KG1 (cell line): ENCODE measurements at regions not wholly inside any gene's neighbourhood (a gene's known extent, or its start where the extent isn't known, plus 50 kb on each side); places are given as distances from the start of the nearest gene placed in this dataset.
"Not testable (repeated sequence)": the region's sequence is repeated elsewhere in the genome, so short reads cannot be mapped to it uniquely, and the experiment has no call there.

Experiments used
- DNase-seq: peaks from one replicate; lab custom pipeline; 2025; lab: John Stamatoyannopoulos, UW

DNA sequence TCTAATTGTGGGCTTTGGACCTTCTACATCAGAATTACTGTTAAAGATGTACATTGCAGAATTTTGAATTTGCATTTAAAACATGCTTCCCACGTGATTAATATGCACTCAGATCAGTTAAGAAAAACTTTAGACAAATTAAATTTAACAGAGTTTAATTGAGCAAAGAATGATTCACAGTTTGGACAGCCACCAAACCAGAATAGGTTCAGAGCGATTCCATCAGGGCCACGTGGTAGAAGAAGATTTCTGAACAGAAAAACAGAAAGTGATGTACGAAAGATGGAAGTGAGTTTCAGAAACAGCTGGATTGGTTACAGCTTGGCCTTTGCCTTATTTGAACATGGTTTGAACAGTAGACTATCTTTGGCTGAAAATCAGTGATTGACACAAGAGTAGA lies 704.2 kb upstream of the MAP3K7 start:
- DNase-seq: no peak

DNA sequence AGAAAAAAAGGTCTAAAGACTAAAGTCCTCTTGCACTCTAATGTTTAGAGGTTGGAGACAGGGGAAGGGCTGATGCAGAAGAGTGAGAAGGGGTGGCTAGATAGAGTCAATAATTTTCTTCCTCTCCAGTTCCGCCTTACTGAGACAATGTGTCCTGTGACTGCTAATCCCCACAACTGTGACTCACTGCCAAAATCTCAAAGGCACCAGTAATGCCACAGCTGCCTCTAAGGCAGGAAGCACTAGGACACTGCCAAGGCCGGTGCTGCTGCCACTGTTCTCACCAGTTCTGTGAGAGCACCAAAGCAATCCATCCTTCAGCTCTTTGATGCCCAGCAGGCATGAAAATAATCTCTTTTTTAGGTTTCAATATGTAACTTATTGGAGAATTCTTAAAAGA lies 701.9 kb upstream of the MAP3K7 start:
- DNase-seq: no peak

DNA sequence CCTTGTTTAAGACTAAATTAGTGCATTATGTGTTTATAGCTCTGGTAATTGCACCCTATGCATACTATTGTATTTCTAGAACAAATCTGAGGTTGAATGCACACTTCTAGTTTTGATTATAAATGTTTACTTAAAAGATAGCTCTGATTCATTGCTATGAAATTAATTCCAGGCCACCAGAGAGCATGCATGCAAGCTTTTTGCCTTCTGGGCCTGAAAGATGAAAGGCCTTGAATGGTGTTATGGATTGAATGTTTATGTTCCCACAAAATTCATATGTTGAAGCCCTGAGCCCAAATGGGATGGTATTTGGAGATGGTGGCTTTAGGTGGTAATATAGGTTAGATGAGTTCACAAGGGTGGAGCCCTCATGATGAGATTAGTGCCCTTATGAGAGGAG lies 695.0 kb upstream of the MAP3K7 start:
- DNase-seq: no peak

DNA sequence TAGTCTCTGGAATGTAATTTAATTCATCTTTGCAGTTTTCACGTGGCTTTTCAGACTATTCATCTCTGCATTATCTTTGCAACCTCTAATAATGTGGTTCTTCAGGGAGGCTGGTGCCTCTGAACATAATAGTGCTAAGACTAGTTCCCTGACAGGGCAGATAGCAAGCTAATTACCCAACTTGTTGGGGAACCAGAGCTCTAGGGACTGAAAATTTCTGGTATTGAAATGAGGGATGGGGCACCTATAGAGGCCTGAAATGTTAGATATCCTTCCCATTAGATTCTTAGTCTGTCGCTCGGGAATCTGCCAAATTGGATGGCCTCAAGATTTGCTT lies 693.6 kb upstream of the MAP3K7 start:
- no peak for DNase-seq

DNA sequence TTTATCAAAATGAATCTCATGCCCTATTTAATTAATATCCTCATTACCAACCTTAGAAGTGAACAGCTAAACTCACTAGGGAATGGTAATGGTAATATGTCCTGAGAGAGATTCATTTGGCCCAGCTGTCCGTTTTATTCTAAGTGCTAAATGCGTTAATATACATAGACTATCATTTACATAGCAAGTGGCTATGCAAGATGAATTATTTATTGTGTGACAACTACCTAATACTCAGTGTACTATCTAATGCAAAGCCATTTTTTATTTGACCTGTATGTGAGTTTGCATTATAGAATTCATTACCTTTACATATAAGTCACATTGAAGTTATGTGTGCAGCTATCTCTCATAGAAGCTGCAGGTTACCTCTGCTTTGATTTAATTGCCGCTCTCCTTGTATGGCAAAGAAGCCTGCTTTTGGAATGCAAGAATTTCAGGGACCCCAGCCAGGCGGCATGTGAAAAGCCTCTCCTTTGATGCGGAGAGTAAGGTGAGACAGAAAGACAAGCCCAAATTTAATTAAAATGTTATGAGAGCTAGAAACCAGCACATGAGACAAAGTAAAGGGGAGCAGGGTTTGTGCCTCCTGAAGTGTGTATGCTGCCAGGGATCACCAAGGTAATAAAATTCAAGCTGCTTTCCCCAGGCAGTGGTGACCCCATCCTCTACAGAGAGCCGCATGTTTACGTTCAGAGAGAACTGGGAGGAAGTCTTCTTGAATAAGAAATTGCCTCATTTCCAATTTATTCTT lies 693.0 kb upstream of the MAP3K7 start:
- DNase-seq: no peak

DNA sequence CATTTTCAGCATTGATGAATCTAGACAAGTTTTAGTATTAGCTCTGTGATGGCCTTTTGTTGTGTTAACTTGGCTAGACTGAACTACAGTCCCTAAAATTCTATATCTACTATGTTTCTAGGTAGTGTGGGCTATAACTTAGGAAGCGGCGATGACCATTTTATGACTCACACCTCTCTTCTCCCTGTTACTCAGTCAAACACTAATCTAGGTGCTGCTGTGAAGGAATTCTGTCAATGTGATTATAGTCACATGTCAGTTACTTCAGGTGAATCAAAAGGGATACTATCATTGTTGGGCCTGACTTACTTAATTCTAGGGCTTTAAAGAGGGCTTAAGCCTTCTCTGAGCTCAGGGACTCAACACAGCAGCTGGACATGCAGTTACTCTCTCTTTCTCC lies 691.5 kb upstream of the MAP3K7 start:
- no peak for DNase-seq

DNA sequence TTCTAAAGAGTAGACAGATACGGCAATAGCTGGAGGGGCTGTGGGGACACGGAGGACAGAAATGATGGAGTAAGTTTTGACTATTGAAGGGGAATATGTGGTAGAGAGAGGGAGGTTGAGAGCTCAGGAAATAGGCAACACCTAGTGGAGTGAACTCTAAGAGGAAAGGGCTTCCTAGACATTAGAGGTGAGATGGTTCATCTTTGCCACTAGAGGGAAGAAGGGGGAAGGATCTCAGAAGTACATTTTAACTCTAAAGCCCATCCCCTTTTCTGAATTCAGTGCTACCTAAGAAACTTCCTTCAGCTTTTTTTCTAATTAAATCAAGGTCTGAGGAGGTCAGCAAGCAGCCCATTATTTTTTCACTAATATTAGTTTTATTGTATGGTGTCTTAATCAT lies 689.4 kb upstream of the MAP3K7 start:
- DNase-seq: no peak

DNA sequence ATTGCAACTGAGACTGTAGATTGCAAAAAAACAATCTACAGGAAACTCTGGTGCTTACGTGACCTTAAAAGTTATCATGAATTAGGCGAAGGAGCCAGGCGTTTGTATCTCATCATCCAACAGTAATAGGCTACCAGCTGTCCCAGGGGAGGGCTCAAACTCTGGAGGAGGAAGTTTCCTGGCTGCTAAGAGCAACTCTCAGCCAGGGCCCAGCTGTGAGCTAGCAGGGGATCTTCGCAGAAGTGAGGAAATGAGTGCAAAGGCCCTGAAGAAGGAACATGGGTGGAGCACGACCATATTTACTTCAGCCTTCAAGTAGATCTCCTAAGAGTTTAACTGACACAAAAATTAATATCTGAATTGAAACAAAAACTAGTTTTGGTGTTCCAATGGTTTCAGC lies 686.9 kb upstream of the MAP3K7 start:
- no peak for DNase-seq

DNA sequence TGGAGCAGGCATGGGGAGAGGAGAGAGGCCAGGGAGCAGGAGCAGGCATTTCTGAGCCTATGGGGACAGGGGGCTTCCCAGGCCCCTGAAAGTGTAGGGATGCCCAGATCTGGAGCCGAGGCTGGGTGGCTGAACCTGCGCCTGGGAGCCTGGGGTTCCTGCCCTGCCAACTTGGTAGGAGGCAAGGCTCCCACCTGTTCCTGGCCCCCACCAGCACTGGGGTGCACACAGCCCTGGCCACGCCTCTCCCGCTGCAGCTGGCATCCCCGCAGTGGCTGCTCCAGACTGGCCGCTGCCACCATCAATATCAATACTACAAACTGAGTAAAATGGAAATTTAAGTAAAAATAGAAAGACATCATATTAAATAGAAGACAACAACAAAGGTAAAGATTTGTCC lies 684.9 kb upstream of the MAP3K7 start:
- DNase-seq: no peak

DNA sequence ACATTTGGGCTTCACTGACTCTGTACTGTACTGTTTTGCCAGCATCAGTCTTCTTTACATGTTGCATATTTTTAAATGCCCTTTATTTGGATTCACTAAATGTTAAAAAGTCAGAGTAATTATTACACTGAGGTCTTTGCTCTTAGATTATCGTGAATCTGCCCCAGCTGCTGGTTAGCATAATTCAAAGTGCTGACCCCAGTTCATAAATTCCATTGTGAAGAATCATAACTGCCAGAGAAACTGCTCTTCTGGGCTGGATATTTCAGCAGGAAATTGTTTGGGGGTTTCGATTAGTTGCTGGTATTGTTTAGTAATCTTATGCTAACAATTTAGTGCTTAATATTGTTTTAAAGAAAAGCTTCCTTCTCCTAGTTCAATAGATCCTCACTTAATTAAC lies 682.1 kb upstream of the MAP3K7 start:
- no peak for DNase-seq

DNA sequence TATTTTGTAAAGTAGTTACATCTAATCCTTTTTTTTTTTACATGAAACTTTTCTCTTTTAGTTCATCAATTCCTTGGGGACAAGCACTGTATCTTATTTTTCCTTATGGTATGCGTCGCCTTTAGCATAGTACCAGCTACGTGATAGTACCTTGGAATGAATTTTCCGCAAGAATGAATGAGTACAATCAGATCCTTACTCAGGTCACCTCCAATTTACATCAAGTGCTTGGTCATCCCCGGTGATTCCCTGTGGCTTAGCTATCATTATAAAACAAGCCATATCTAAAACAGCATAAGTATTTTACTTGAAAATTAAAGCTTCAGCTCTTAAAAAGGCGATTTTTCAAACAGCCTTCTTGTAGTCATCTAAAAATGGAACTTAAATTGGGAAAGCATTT lies 680.4 kb upstream of the MAP3K7 start:
- no peak for DNase-seq

DNA sequence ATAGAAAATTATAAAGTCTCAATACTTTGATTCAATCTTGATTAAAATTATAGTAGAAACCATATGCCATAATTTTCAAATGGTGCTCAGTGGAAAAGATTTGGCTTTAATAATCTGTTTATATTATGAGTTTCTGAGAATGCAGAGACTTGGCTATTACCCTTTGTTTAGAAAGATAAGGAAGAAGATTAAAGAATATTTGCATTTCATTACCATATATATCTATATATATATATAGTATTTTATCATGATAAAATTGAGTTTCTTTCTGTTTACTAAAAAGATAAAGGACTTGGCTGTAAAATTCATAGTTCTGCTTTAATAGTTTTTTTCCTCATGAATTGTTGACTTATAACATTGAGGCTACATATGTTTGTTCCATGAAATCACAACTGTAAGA lies 679.3 kb upstream of the MAP3K7 start:
- no peak for DNase-seq

DNA sequence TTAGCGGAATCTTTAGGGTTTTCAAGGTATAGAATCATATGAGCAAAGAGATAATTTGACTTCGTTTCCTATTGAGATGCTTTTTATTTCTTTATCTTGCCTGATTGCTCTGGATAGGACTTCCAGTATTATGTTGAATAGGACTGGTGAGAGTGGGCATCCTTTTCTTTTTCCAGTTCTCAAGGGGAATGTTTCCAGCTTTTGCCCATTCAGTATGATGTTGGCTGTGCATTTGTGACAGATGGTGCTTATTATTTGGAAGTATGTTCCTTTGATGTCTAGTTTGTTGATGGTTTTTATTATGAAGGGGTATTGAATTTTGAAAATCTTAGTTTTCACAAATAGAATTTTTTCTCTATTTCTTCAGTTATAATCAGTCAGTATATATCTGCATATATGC lies 656.6 kb upstream of the MAP3K7 start:
- no peak for DNase-seq

DNA sequence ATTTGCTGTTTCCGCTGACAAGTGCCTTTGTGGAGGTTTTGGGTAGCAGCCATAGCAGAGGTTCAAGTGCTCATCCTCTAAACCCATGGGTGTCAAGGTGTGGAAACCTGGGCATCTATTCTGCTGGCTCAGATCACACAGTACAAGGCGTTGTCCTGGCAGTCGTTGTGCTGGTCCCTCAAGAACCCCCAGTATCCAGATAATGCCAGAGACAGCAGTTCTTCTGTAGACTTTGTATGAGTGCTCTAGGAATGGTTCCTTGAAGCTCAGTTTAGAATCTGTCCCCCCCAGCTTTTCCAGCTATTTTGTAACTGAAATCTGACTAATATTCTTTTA lies 655.7 kb upstream of the MAP3K7 start:
- no peak for DNase-seq

DNA sequence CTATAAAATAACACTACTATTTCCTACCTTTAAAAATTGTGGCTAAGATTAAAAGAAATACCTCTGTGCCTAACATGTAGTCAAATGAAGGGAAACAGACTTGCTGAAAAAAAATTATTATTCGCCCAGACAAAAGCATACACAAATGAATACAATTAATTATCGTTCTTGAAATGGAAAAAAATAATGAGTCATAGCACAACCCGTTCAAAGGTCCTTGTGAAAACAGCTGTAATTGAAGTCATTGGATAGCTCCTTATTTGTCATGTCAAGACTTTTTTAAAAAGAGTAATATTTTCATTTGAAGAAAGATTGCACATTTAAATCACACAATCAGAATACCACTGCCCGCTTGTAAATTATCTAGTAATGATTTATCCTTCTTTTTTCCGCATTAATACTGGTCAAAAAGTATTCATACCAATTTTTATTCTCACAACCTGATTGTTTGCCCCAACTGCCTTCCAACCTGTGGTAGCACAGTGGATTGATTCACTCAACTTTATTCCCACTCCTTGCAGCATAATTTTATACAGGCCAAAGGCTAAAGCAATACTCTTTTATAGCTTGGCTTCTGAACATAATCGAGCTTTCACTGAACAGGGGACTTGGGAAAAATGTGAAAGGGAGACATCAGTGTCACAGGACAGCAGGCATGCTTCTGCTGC lies 655.2 kb upstream of the MAP3K7 start:
- no peak for DNase-seq

DNA sequence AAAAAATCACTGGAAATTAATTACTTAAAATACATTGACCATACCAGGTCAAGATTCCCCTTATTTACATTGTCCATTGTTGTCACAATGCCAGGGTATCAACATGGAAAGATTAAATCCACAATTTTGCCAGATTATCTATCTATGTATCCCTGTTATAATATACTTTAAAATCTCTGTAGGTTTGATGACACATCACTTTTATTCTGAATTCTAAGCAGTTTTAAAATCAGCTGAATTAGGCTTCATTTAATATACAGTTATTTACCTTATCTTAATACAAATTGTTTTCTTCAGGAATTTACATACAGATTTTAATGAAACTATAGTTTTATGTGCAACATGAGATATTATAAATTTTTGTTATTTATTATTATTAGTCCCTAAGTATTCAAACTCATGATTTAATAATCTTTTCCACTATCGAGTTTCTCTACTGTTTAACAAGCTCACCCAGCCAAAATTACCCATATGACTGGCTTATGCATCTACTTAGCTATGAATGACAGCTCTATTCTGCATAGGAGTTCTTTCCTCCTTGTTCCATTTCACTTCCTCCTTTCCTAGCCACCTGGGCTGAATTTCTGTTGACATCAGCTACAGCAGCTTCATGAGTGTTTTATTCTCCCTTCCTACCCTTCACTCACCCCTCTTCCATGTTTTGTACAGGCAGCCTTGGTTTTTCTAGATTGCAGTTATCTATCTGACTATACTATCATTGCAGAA lies 654.2 kb upstream of the MAP3K7 start:
- DNase-seq: no peak

DNA sequence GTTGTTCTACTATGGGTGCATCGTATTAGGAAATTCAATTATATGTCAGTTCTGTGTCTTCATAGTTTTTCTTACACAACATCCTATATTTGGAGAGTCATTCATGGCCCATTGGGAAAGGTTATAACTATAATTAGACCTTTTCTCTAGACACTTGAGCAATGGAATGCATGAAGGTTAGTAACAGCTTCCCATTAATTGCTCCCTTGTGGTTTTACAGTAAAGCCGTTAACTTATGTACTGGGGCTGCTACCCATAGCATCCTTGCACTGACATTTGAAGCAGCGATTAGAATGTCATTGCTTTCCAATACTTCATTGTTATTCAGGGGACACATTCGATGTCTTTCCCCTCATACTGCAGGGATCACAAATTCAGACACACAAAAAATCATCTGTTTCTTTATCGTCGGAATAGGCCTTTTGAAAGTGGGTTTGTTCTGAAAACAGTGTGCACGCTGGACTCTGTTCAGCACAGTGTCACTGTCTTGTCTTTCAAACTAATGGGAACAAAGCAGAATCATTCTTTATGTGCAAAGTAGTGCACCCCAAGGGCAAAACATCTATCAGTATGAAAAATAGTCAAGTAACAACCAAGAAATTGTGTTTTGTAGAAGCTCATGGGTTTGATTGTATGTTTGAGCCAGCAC lies 634.3 kb upstream of the MAP3K7 start:
- no peak for DNase-seq

DNA sequence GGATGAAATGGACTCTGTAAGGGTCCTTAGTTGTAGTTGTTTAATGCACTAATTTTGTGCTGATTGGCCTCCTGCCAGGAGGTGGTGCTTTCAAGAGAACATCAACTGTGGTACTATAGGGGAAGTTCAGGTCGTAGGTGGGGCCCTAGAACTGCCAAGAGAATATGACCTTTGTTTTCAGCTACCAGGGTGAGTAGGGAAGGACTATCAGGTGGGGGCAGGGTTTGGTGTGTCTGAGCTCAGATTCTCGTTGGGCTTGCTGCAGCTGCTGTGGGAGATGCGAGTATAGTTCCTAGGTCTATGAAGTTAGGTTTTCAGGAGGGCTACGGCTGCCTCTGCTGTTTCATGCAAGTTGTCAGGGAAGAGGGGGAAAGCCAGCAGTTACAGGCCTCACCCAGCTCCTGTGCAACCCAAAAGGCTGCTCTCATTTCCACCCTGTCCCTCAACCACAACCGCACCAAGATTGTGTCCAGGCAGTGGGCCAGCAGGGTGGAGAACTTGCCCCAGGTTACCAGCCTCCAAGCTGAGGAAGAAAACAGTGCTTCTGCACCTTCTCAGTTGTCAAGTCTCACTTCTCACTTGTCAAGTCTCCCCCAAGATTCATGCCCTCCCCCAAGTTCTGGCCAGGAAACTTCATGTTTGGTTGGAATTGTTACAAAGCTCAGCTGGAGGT lies 626.5 kb upstream of the MAP3K7 start:
- no peak for DNase-seq

DNA sequence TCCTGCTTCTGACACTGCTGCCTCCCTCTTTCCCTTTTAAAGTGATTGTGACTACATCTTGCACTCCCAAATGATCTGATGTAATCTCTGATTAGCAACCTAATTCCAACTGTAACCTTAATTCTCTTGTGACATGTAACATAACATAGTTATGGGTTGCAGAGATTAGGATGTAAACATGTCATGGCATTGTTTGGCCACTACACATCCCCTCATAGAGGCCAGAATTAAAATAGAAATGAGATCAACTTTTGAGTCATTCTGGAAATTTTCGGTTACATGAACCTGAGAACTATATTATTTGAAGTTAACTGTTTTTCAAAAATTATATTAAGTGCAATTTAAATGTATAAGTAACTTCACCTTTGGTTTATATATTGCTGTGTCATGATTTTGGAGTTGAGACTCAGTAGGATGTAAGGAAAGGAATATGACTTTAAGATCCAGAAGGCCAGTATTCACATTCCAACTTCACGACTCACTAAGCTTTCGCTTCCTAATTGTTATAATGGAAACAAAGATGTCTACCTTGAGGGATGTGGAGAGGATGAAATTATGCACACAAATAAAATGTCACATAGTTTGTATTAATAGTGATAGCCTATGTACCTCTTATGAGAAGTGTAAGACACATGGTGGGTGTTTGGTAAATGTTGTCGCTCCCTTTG lies 611.9 kb upstream of the MAP3K7 start:
- no peak for DNase-seq

DNA sequence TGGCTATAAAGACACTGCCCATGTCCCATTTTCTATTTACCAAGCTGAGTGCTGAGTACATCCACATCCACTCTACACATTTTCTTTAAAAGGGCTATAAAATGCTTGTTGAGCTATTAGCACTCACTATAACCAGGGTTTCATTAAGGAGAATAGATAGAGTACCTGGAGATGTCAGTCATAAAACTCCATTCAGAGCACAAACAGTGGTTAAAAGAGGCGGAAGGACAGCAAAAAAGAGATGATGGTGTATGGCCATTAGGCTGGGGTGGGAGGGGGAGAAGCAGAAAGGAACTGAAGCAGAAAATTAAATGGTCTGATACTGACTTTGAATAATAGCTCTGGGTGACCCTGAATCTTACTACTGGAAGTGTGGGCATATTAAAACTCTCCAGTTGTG lies 609.9 kb upstream of the MAP3K7 start:
- DNase-seq: no peak

DNA sequence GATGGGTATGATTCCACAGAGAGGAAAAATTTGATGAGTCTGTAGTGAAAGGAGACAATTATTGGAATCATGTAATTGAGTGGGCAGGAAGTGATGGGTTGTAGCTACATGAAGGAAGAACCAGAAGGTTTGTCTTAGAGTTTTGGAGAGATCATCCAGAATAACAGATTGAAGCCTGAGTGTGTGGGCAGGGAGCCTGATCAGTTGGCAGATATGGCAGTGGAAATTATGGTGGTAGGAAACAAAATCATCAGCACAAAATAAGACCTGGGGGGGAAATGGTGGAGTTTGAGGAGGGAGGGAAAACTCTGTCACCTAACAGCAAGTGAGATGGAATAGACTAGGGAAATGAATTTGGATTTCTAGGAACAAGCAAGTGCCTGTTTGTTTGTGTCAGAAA lies 606.6 kb upstream of the MAP3K7 start:
- no peak for DNase-seq

DNA sequence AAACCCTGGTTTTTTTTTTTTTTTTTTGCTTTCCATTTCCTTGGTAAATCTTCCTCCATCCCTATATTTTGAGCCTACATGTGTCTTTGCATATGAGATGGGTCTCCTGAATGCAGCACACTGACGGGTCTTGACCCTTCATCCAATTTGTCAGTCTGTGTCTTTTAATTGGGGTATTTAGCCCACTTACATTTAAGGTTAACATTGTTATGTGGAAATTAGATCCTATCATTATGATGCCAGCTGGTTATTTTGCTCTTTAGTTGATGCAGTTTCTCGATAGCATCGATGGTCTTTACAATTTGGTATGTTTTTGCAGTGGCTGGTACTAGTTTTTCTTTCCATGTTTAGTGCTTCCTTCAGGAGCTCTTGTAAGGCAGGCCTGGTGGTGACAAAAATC lies 603.2 kb upstream of the MAP3K7 start:
- not testable (repeated sequence) for DNase-seq
